Calu3 (cell line): ENCODE measurements at regions not wholly inside any gene's neighbourhood (a gene's known extent, or its start where the extent isn't known, plus 50 kb on each side); places are given as distances from the start of the nearest gene placed in this dataset.

Experiments used
- BruUV-seq: library from RNA; stranded (reverse); fragments of 400-500 nt; replicated peaks from 2 replicates; lab custom pipeline; 2021; lab: Mats Ljungman, UMichigan
- CTCF ChIA-PET: fragments of 300-600 bp; sonication (Branson Sonifier 250); formaldehyde crosslinking; loops from one replicate; lab custom pipeline; 2022; ENCODE audit warnings: antibody characterized with exemption; lab: Charles Lee
- DNase-seq: peaks from one replicate; pipeline ENCODE4 v3.0.0; 2022
- H3K27ac Mint-ChIP-seq: one replicate; pipeline ENCODE4 v1.8.0; 2022; ENCODE audit warnings: mixed read lengths; ENCODE audit not compliant: unreplicated experiment
- H3K27me3 Mint-ChIP-seq: one replicate; pipeline ENCODE4 v1.8.0; 2022; ENCODE audit warnings: mixed read lengths; ENCODE audit not compliant: unreplicated experiment
- H3K36me3 Mint-ChIP-seq: one replicate; pipeline ENCODE4 v1.8.0; 2022; ENCODE audit warnings: mild to moderate bottlenecking, moderate library complexity, mixed read lengths; ENCODE audit not compliant: insufficient read depth, unreplicated experiment
- H3K4me1 Mint-ChIP-seq: one replicate; pipeline ENCODE4 v1.8.0; 2022; ENCODE audit warnings: mild to moderate bottlenecking, low read depth, mixed read lengths; ENCODE audit not compliant: unreplicated experiment
- H3K4me3 Mint-ChIP-seq: one replicate; pipeline ENCODE4 v1.8.0; 2022; ENCODE audit warnings: mild to moderate bottlenecking, low read depth, moderate library complexity, mixed read lengths; ENCODE audit not compliant: unreplicated experiment
- H3K9me3 Mint-ChIP-seq: one replicate; pipeline ENCODE4 v1.8.0; 2022; ENCODE audit warnings: low read depth, mixed read lengths; ENCODE audit not compliant: unreplicated experiment
- intact Hi-C: fragments of 100-400 bp; cut with micrococcal nuclease; formaldehyde crosslinking; loops from one replicate; pipeline ENCODE4 v1.10.0; 2022; ENCODE audit not compliant: unreplicated experiment
- TF ChIP-seq, protein P1 (sequence below): fragments of 200-600 bp; IDR thresholded peaks from one replicate; pipeline ENCODE4 v1.8.0; 2022; ENCODE audit warnings: antibody characterized with exemption; ENCODE audit not compliant: unreplicated experiment

DNA sequence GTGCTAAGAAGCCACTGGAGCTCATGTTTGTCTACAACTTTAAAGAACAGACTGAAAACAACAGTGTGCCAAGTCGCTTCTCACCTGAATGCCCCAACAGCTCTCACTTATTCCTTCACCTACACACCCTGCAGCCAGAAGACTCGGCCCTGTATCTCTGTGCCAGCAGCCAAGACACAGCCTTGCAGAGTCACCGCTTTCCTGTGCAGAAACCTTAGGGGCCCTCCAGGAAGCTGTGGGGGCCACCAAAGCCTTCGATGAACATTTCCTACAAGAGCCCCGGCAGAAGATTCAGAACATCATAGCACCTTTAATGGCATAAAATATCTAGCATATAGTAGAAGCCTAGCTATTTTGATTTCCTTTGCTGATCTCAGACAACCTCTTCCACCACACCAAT lies 88.0 kb upstream of the PRSS58 start:
- CTCF ChIA-PET: interaction anchor here (0.8 kb wide), 1 partner anchor 10 kb away, joined by 3 read pairs; no protein-coding TSS in a partner anchor
- TF ChIP-seq, protein P1, sequence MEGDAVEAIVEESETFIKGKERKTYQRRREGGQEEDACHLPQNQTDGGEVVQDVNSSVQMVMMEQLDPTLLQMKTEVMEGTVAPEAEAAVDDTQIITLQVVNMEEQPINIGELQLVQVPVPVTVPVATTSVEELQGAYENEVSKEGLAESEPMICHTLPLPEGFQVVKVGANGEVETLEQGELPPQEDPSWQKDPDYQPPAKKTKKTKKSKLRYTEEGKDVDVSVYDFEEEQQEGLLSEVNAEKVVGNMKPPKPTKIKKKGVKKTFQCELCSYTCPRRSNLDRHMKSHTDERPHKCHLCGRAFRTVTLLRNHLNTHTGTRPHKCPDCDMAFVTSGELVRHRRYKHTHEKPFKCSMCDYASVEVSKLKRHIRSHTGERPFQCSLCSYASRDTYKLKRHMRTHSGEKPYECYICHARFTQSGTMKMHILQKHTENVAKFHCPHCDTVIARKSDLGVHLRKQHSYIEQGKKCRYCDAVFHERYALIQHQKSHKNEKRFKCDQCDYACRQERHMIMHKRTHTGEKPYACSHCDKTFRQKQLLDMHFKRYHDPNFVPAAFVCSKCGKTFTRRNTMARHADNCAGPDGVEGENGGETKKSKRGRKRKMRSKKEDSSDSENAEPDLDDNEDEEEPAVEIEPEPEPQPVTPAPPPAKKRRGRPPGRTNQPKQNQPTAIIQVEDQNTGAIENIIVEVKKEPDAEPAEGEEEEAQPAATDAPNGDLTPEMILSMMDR: no peak
- H3K27me3 Mint-ChIP-seq: peaks cover 20% of the 10 kb centered on the region
- DNase-seq: no peak
- intact Hi-C loops: no loop called here
- no TSS peak for BruUV-seq
- H3K9me3 Mint-ChIP-seq: peaks cover 3% of the 10 kb centered on the region
- H3K36me3 Mint-ChIP-seq: no peaks in the 10 kb centered on the region
- peaks cover 9% of the 10 kb centered on the region for H3K4me1 Mint-ChIP-seq
- no peak overlapping the region for H3K4me3 Mint-ChIP-seq
- no peak overlapping the region for H3K27ac Mint-ChIP-seq

DNA sequence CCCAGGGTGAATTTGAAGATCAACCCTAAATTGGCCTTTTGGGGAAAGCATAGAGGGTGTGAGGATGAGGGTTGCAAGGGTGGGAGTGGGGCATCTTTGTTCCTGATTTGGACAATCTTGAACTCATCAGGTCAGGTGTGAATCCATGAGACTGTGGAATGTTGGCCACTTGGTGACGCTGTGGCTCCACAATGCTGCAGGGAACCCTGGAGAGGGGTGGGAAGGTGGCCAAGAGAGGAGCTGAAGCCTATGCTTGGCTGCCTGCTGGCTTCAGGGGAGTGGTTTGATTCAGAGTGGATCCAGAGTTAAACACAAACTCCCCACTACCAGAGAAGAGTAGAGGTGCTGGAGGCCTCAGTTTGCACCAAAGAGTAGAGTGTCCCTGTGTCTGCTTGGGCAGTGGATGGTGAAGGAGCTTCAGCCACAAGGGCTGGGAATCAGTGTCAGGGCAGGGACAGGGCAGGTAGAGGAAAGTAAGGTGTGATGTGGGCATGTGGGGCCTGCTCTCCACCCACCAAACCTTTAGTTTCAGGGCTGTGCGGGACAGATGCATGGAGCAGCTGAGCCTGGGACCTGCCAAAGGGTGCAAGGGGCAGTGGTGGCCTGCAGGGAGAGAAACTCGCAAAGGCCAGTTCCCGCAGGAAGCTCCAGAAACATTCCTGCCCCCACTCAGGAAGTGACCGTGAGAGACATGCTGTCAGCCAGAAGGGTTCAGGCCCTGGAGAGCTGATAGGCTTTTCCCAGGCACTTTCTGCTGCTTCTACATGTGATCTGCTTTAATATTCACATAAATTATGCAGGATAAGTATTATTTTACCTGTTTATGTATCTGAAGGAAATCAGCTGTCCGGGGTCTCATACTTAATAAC lies 81.0 kb upstream of the PRSS58 start:
- H3K27ac Mint-ChIP-seq: no peak overlapping the region

DNA sequence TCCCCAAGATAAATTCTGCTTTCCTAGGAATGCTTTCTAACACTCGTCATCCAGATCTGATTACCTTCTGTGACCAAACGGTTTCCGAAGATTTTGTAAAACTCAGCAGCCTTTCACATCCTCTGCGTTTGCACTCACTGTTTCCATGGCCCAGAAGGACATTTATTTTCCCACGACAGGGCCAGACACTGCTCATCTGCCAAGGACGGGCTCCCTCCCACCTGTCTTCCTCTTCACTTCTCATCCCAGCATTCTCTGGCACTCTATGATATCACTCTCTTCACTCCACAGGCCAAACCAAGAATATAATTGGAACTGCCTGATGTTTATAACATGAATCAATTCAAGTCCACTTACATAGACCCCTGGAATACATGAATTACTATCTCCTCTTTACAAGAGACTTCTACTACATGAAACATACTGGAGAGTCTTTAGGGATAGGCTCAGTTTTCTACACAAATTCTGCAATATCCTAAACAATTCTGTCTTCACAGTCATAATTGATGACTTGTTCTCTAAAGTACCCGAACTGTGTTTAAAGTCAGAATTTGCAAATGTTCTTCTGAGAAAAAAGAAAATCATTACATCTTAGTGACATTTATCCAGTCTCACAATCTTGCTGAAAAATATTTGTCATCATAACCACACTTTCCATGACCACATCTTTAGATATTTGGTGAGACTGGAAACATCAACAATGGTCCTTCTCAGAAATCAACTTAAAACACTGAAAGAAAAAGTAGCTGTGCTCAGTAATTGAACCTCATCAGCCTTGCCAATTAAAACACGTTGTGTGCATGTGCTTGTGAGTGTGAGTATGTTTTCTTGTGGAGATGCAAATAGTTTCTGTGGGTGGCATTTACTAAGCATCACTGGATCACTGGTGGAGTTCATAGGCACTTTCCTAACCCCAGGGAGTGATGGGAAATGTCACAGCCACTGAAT lies 79.5 kb upstream of the PRSS58 start:
- Mint-ChIP-seq H3K27ac (no peak overlapping the region), H3K4me3 (no peak overlapping the region), H3K27me3 (peaks cover 86% of the 10 kb centered on the region), H3K36me3 (no peaks in the 10 kb centered on the region), H3K4me1 (no peaks in the 10 kb centered on the region), H3K9me3 (no peaks in the 10 kb centered on the region)
- BruUV-seq: no TSS peak
- intact Hi-C loops: no loop called here
- CTCF ChIA-PET: no interaction called here
- DNase-seq: no peak
- TF ChIP-seq, protein P1: no peak

More for the DNA sequence above, 81.0 kb upstream of the PRSS58 start:
- DNase-seq: no peak
- TF ChIP-seq, protein P1: no peak
- H3K4me1 Mint-ChIP-seq: no peaks in the 10 kb centered on the region
- CTCF ChIA-PET: no interaction called here
- H3K27me3 Mint-ChIP-seq: peaks cover 71% of the 10 kb centered on the region
- no peak overlapping the region for H3K4me3 Mint-ChIP-seq
- no peaks in the 10 kb centered on the region for H3K36me3 Mint-ChIP-seq
- no TSS peak for BruUV-seq
- intact Hi-C loops: no loop called here
- H3K9me3 Mint-ChIP-seq: no peaks in the 10 kb centered on the region

DNA sequence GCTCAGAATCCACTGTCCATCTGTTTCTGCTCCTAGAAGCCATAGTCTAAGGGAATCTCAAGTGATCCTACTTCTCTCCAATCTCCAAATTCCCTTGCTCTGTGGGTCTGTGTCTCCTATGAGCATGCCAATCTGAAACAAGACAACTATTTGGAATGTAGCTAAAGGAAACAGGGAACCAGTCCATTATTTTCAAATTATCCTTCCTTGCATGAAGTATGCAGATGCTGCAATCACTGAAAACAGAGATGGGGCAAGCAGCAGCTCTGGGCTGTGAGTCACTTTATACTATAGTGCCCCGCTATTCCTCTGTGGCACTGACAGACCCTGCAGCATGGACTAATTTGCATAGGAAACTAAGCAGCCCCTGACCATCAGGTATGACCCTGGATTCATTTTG lies 76.9 kb upstream of the PRSS58 start:
- Mint-ChIP-seq H3K9me3 (no peaks in the 10 kb centered on the region), H3K27me3 (peaks cover 94% of the 10 kb centered on the region), H3K4me1 (no peaks in the 10 kb centered on the region), H3K36me3 (no peaks in the 10 kb centered on the region), H3K4me3 (no peak overlapping the region), H3K27ac (no peak overlapping the region)
- TF ChIP-seq, protein P1: no peak
- BruUV-seq: no TSS peak
- CTCF ChIA-PET: no interaction called here
- intact Hi-C loops: no loop called here
- no peak for DNase-seq
